Sigmoid colon (tissue), 6 donors: ENCODE measurements at regions not wholly inside any gene's neighbourhood (a gene's known extent, or its start where the extent isn't known, plus 50 kb on each side); places are given as distances from the start of the nearest gene placed in this dataset.
A peak's percentile ranks its signal among the peaks of the same experiment; 100 is the strongest.

ENCODE experiments used
- DNase-seq: peaks from one replicate; pipeline ENCODE4 v3.0.0-alpha.2; 2019
- H3K27ac ChIP-seq, 4 donors: fragments of 200-600 bp; sonication (generic); one replicate each; pipeline ENCODE4 v1.5.1; 2016 to 2019; ENCODE audit warnings: mild to moderate bottlenecking in 1 of 4
- H3K27me3 ChIP-seq, 3 donors: fragments of 200-600 bp; sonication (generic); one replicate each; pipeline ENCODE4 v1.5.1; 2019; ENCODE audit warnings: mild to moderate bottlenecking in 1 of 3
- H3K36me3 ChIP-seq, 4 donors: fragments of 200-600 bp; sonication (generic); one replicate each; pipeline ENCODE4 v1.5.1; 2016 to 2019
- H3K4me1 ChIP-seq, 4 donors: fragments of 200-600 bp; sonication (generic); one replicate each; pipeline ENCODE4 v1.5.1; 2017 to 2019
- H3K4me3 ChIP-seq, 4 donors: fragments of 200-600 bp; sonication (generic); one replicate each; pipeline ENCODE4 v1.5.1; 2017 to 2019; ENCODE audit warnings: mild to moderate bottlenecking in 2 of 4, moderate library complexity in 1 of 4
- H3K9me3 ChIP-seq, 4 donors: fragments of 200-600 bp in 3 of 4; sonication (generic) in 3 of 4; one replicate each; pipeline versions ENCODE4 v1.5.1 to v1.6.1; 2013 to 2019
- EP300 ChIP-seq, 4 donors: sonication (generic); formaldehyde crosslinking; IDR thresholded peaks; one replicate each; pipeline ENCODE4 v1.6.1; 2017; ENCODE audit warnings: antibody characterized with exemption in 4 of 4
- POLR2A ChIP-seq, 2 donors: fragments of 450-650 bp; IDR thresholded peaks; one replicate each; pipeline ENCODE4 v1.6.1; 2016; ENCODE audit warnings: antibody characterized with exemption in 2 of 2, mild to moderate bottlenecking in 2 of 2, moderate library complexity in 2 of 2
- POLR2AphosphoS5 ChIP-seq, 4 donors: sonication (generic); formaldehyde crosslinking; IDR thresholded peaks; one replicate each; pipeline ENCODE4 v1.6.1; 2017; ENCODE audit warnings: antibody characterized with exemption in 4 of 4
- WGBS, 2 donors: extraction: QIAGEN DNeasy Blood & Tissue Kit; methylation state at CpG; one replicate each; pipeline ENCODE4 v1.1.7; 2013; 5-methylcytosine and 5-hydroxymethylcytosine counted together
- intact Hi-C: fragments of 100-400 bp; cut with DNase I; formaldehyde crosslinking; loops from one replicate; pipeline ENCODE4 v1.15.1; 2023
- TF ChIP-seq, protein P1 (sequence below), 4 experiments: fragments of 450-650 bp in 3 of 4; fragments of 200-600 bp in 1 of 4; IDR thresholded peaks; one replicate each; pipeline ENCODE4 v1.5.1; 2016 to 2019; ENCODE audit warnings: antibody characterized with exemption in 4 of 4, mild to moderate bottlenecking in 3 of 4, moderate library complexity in 2 of 4
- donor health status: healthy with polysubstance abuse.
- donor health status: healthy.

DNA sequence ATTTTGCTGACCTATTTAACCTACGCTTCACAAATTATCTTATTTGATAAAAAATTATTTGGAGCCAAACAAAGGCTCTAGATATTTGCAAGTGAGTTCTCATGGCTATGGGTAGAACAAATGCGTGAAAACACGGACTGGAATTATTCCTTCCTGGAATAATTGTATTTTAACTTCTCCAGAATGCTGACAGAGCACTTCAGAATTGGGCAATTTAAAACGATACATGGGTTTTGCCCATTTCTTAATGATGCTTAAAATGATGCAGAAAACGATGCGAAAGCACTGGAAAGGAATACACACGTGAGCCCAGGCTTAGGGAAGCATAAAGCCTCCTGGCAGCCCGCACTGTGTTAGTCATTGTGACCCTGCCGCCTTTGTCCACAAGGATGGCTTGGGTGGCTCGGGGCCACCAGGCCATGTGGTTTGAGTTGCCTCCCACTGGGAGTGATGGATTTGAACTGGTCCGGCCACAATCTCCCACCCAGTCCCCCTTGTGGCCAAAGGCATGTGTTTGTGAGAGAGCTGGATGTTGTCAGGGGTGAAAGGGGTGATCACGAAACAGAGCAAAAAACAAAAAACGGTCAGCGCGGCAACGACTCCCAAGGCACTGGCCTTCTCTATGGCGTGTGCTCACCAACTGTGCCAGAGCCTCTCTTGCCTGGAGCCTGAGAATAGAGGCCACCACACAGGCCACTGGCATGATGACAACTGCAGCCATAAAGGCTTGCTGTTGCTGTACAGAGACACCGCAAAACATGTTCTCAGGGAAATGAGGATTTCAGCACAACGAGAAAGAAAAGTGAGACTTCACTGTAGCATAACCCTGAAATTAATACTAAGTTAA, 234.2 kb upstream of the ADAMTS16 start:
- peak overlapping the region in 2 of 4 donors; percentile 5 to 35 for H3K27ac ChIP-seq
- H3K27me3 ChIP-seq = no peaks in the 10 kb centered on the region
- no peaks in the 10 kb centered on the region for H3K36me3 ChIP-seq
- TF ChIP-seq, protein P1, sequence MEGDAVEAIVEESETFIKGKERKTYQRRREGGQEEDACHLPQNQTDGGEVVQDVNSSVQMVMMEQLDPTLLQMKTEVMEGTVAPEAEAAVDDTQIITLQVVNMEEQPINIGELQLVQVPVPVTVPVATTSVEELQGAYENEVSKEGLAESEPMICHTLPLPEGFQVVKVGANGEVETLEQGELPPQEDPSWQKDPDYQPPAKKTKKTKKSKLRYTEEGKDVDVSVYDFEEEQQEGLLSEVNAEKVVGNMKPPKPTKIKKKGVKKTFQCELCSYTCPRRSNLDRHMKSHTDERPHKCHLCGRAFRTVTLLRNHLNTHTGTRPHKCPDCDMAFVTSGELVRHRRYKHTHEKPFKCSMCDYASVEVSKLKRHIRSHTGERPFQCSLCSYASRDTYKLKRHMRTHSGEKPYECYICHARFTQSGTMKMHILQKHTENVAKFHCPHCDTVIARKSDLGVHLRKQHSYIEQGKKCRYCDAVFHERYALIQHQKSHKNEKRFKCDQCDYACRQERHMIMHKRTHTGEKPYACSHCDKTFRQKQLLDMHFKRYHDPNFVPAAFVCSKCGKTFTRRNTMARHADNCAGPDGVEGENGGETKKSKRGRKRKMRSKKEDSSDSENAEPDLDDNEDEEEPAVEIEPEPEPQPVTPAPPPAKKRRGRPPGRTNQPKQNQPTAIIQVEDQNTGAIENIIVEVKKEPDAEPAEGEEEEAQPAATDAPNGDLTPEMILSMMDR (IDR thresholded peaks at IDR 0.05) = no peak
- TF ChIP-seq POLR2A (IDR thresholded peaks at IDR 0.05) (no peak), EP300 (IDR thresholded peaks at IDR 0.05) (no peak), POLR2AphosphoS5 (IDR thresholded peaks at IDR 0.05) (peak in 1 of 4 donors; percentile 33)
- 81 to 82% methylated on average over 19 of the region's 19 CpGs for WGBS, 2 donors
- peaks cover 0 to 55% (median 49%) of the 10 kb centered on the region in 4 donors for H3K4me1 ChIP-seq
- DNase-seq = peak; percentile 89
- H3K4me3 ChIP-seq = no peak overlapping the region
- intact Hi-C loops = no loop called here
- H3K9me3 ChIP-seq = no peaks in the 10 kb centered on the region

DNA sequence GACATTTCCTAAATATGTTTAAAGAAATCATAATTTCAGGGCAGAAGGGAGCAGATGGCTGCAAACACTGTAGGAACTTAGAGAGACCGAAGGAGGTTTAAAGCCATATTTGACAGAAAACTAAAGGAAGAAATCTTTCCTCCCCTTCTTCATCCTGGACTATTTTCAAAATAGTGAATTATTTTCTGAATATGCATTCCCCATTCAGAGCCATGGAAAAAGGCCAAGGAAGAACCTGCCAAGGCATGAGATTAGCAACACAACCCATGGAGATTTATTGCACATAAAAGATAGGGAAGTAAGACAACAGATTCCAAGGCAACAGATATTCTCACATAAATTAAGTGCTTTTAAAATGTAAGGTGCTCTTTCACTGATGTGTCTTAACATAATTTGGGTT, 233.3 kb upstream of the ADAMTS16 start:
- TF ChIP-seq POLR2A (IDR thresholded peaks at IDR 0.05) (no peak), EP300 (IDR thresholded peaks at IDR 0.05) (no peak), POLR2AphosphoS5 (IDR thresholded peaks at IDR 0.05) (peak in 3 of 4 donors; percentile 48 to 60 (median 55))
- TF ChIP-seq, protein P1 (IDR thresholded peaks at IDR 0.05) = no peak
- no peak overlapping the region for H3K4me3 ChIP-seq
- H3K4me1 ChIP-seq = peaks cover 0 to 46% (median 42%) of the 10 kb centered on the region in 4 donors
- H3K9me3 ChIP-seq = no peaks in the 10 kb centered on the region
- WGBS, 2 donors = 74 to 75% methylated on average over 1 of the region's 1 CpG
- peaks cover 0 to 5% (median 0%) of the 10 kb centered on the region in 3 donors for H3K27me3 ChIP-seq
- intact Hi-C loops = no loop called here
- peak overlapping the region in 2 of 4 donors; percentile 5 to 35 for H3K27ac ChIP-seq
- DNase-seq = peak; percentile 75
- no peaks in the 10 kb centered on the region for H3K36me3 ChIP-seq

DNA sequence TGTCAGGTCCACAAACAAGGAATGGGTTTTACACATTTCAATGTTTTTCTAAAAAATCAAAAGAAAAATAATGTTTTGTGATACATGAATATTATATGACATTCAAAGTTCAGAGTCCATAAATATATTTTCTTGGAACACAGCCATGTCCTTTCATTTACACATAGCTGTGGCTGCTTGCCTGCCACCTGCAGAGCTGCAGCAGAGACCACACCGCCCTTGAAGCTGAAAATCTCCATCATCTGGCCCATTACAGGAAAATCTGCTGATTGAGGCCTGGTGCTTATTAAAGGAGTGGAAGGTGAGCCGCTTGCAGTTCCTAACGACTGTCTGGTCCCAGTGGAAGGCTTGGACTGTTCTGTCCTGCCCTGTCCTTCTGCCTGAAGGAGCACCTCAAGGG, 232.6 kb upstream of the ADAMTS16 start:
- 23 to 63% methylated on average over 3 of the region's 3 CpGs for WGBS, 2 donors
- Histone ChIP-seq H3K9me3 (no peaks in the 10 kb centered on the region), H3K27ac (peak overlapping the region in 2 of 4 donors; percentile 16 to 44), H3K4me3 (no peak overlapping the region), H3K27me3 (peaks cover 0 to 10% (median 0%) of the 10 kb centered on the region in 3 donors), H3K4me1 (peaks cover 0 to 38% (median 34%) of the 10 kb centered on the region in 4 donors), H3K36me3 (no peaks in the 10 kb centered on the region)
- TF ChIP-seq POLR2A (IDR thresholded peaks at IDR 0.05) = no peak
- TF ChIP-seq, protein P1 (IDR thresholded peaks at IDR 0.05) = no peak
- no peak for TF ChIP-seq EP300 (IDR thresholded peaks at IDR 0.05)
- TF ChIP-seq POLR2AphosphoS5 (IDR thresholded peaks at IDR 0.05) = no peak
- intact Hi-C loops = no loop called here
- DNase-seq = no peak

DNA sequence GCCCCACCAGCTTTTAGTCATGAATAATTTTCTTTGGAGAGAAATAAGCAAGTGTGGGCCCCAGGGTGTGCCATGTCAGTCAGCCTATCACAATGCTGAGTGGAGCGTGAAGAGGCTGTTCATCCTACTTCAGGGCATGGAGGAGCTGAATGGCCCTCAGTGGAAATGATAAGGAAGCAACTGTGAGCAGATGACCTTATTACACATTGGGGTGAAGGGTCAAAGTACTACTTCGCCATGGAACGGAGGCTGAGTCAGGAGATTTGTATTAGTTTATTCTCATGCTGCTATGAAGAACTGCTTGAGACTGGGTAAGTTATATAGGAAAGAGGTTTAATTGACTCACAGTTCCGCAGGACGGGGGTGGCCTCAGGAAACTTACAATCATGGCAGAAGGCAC, 231.0 kb upstream of the ADAMTS16 start:
- no peaks in the 10 kb centered on the region for H3K36me3 ChIP-seq
- intact Hi-C loops = no loop called here
- DNase-seq = no peak
- no peak for TF ChIP-seq EP300 (IDR thresholded peaks at IDR 0.05)
- no peak for TF ChIP-seq POLR2A (IDR thresholded peaks at IDR 0.05)
- TF ChIP-seq, protein P1 (IDR thresholded peaks at IDR 0.05) = no peak
- no peak for TF ChIP-seq POLR2AphosphoS5 (IDR thresholded peaks at IDR 0.05)
- 75 to 88% methylated on average over 5 of the region's 5 CpGs for WGBS, 2 donors
- H3K27ac ChIP-seq = no peak overlapping the region
- H3K4me1 ChIP-seq = peaks cover 0 to 36% (median 32%) of the 10 kb centered on the region in 4 donors
- H3K27me3 ChIP-seq = peaks cover 0 to 10% (median 0%) of the 10 kb centered on the region in 3 donors
- no peaks in the 10 kb centered on the region for H3K9me3 ChIP-seq
- H3K4me3 ChIP-seq = no peak overlapping the region
